ENCODE measurements at regions not wholly inside any gene's neighbourhood (a gene's known extent, or its start where the extent isn't known, plus 50 kb on each side); places are given as distances from the start of the nearest gene placed in this dataset.

- H3K4me1 Mint-ChIP-seq: no peaks in the 10 kb centered on the region
- H3K36me3 Mint-ChIP-seq: no peaks in the 10 kb centered on the region
- no peak overlapping the region for H3K4me3 Mint-ChIP-seq
- H3K9me3 Mint-ChIP-seq: no peaks in the 10 kb centered on the region
- peaks cover 5% of the 10 kb centered on the region for H3K27me3 Mint-ChIP-seq
- H3K27ac Mint-ChIP-seq: no peak overlapping the region
Measured at GRCh38 chr1:182185842-182186756, 124.6 kb upstream of the ZNF648 start.

- Mint-ChIP-seq H3K27ac (no peak overlapping the region), H3K36me3 (no peaks in the 10 kb centered on the region), H3K4me3 (no peak overlapping the region), H3K4me1 (no peaks in the 10 kb centered on the region), H3K9me3 (no peaks in the 10 kb centered on the region), H3K27me3 (peaks cover 5% of the 10 kb centered on the region)
Measured at GRCh38 chr1:182185136-182185535, 123.6 kb upstream of the ZNF648 start.

GRCh38 chr1:182183606-182184005 lies 122.1 kb upstream of the ZNF648 start:
- H3K27ac Mint-ChIP-seq: no peak overlapping the region

GRCh38 chr1:182182311-182182710 lies 120.8 kb upstream of the ZNF648 start:
- no peaks in the 10 kb centered on the region for H3K9me3 Mint-ChIP-seq
- peaks cover 5% of the 10 kb centered on the region for H3K27me3 Mint-ChIP-seq
- no peaks in the 10 kb centered on the region for H3K36me3 Mint-ChIP-seq
- H3K4me1 Mint-ChIP-seq: no peaks in the 10 kb centered on the region
- no peak overlapping the region for H3K4me3 Mint-ChIP-seq
- no peak overlapping the region for H3K27ac Mint-ChIP-seq

More at GRCh38 chr1:182183606-182184005, 122.1 kb upstream of the ZNF648 start:
- H3K4me3 Mint-ChIP-seq: no peak overlapping the region
- no peaks in the 10 kb centered on the region for H3K9me3 Mint-ChIP-seq
- H3K4me1 Mint-ChIP-seq: no peaks in the 10 kb centered on the region
- no peaks in the 10 kb centered on the region for H3K36me3 Mint-ChIP-seq
- H3K27me3 Mint-ChIP-seq: peaks cover 5% of the 10 kb centered on the region

GRCh38 chr1:182181167-182181572 lies 119.7 kb upstream of the ZNF648 start:
- no peak overlapping the region for H3K4me3 Mint-ChIP-seq
- H3K9me3 Mint-ChIP-seq: no peaks in the 10 kb centered on the region
- peaks cover 5% of the 10 kb centered on the region for H3K27me3 Mint-ChIP-seq
- H3K4me1 Mint-ChIP-seq: no peaks in the 10 kb centered on the region
- H3K36me3 Mint-ChIP-seq: no peaks in the 10 kb centered on the region
- no peak overlapping the region for H3K27ac Mint-ChIP-seq

- Mint-ChIP-seq H3K27ac (no peak overlapping the region), H3K4me3 (no peak overlapping the region), H3K36me3 (no peaks in the 10 kb centered on the region), H3K27me3 (no peaks in the 10 kb centered on the region), H3K9me3 (no peaks in the 10 kb centered on the region), H3K4me1 (no peaks in the 10 kb centered on the region)
Measured at GRCh38 chr1:182175361-182175931, 113.9 kb upstream of the ZNF648 start.

GRCh38 chr1:182174513-182174855 lies 113.0 kb upstream of the ZNF648 start:
- no peaks in the 10 kb centered on the region for H3K27me3 Mint-ChIP-seq
- H3K36me3 Mint-ChIP-seq: no peaks in the 10 kb centered on the region
- H3K27ac Mint-ChIP-seq: no peak overlapping the region
- no peaks in the 10 kb centered on the region for H3K4me1 Mint-ChIP-seq
- no peak overlapping the region for H3K4me3 Mint-ChIP-seq
- H3K9me3 Mint-ChIP-seq: no peaks in the 10 kb centered on the region

- no peaks in the 10 kb centered on the region for H3K36me3 Mint-ChIP-seq
- no peak overlapping the region for H3K27ac Mint-ChIP-seq
- H3K27me3 Mint-ChIP-seq: no peaks in the 10 kb centered on the region
- H3K4me3 Mint-ChIP-seq: no peak overlapping the region
- H3K9me3 Mint-ChIP-seq: no peaks in the 10 kb centered on the region
- H3K4me1 Mint-ChIP-seq: no peaks in the 10 kb centered on the region
Measured at GRCh38 chr1:182173808-182174512, 112.4 kb upstream of the ZNF648 start.

- Mint-ChIP-seq H3K36me3 (no peaks in the 10 kb centered on the region), H3K4me3 (no peak overlapping the region), H3K27ac (no peak overlapping the region), H3K9me3 (no peaks in the 10 kb centered on the region), H3K4me1 (no peaks in the 10 kb centered on the region), H3K27me3 (no peaks in the 10 kb centered on the region)
Measured at GRCh38 chr1:182172699-182173098, 111.2 kb upstream of the ZNF648 start.

GRCh38 chr1:182170891-182171461 lies 109.5 kb upstream of the ZNF648 start:
- Mint-ChIP-seq H3K27me3 (no peaks in the 10 kb centered on the region), H3K27ac (no peak overlapping the region), H3K36me3 (no peaks in the 10 kb centered on the region), H3K9me3 (no peaks in the 10 kb centered on the region), H3K4me3 (no peak overlapping the region), H3K4me1 (no peaks in the 10 kb centered on the region)

GRCh38 chr1:182169203-182169602 lies 107.7 kb upstream of the ZNF648 start:
- no peaks in the 10 kb centered on the region for H3K27me3 Mint-ChIP-seq
- no peaks in the 10 kb centered on the region for H3K9me3 Mint-ChIP-seq
- H3K4me3 Mint-ChIP-seq: no peak overlapping the region
- H3K4me1 Mint-ChIP-seq: no peaks in the 10 kb centered on the region
- H3K36me3 Mint-ChIP-seq: no peaks in the 10 kb centered on the region
- H3K27ac Mint-ChIP-seq: no peak overlapping the region

- Mint-ChIP-seq H3K4me3 (no peak overlapping the region), H3K36me3 (peaks cover 1% of the 10 kb centered on the region), H3K4me1 (no peaks in the 10 kb centered on the region), H3K27me3 (no peaks in the 10 kb centered on the region), H3K9me3 (no peaks in the 10 kb centered on the region), H3K27ac (no peak overlapping the region)
Measured at GRCh38 chr1:182166750-182167149, 105.2 kb upstream of the ZNF648 start.

GRCh38 chr1:182166321-182166720 lies 104.8 kb upstream of the ZNF648 start:
- peaks cover 1% of the 10 kb centered on the region for H3K36me3 Mint-ChIP-seq
- H3K27ac Mint-ChIP-seq: no peak overlapping the region
- H3K4me1 Mint-ChIP-seq: no peaks in the 10 kb centered on the region
- H3K9me3 Mint-ChIP-seq: no peaks in the 10 kb centered on the region
- no peaks in the 10 kb centered on the region for H3K27me3 Mint-ChIP-seq
- no peak overlapping the region for H3K4me3 Mint-ChIP-seq

GRCh38 chr1:182164273-182164672 lies 102.8 kb upstream of the ZNF648 start:
- Mint-ChIP-seq H3K4me1 (no peaks in the 10 kb centered on the region), H3K36me3 (peaks cover 3% of the 10 kb centered on the region), H3K27me3 (no peaks in the 10 kb centered on the region), H3K4me3 (no peak overlapping the region), H3K27ac (no peak overlapping the region), H3K9me3 (peaks cover 5% of the 10 kb centered on the region)

GRCh38 chr1:182163821-182164223 lies 102.3 kb upstream of the ZNF648 start:
- no peak overlapping the region for H3K4me3 Mint-ChIP-seq
- no peaks in the 10 kb centered on the region for H3K27me3 Mint-ChIP-seq
- H3K4me1 Mint-ChIP-seq: no peaks in the 10 kb centered on the region
- H3K36me3 Mint-ChIP-seq: peaks cover 3% of the 10 kb centered on the region
- no peak overlapping the region for H3K27ac Mint-ChIP-seq
- peaks cover 7% of the 10 kb centered on the region for H3K9me3 Mint-ChIP-seq

- Mint-ChIP-seq H3K9me3 (peaks cover 16% of the 10 kb centered on the region), H3K27ac (no peak overlapping the region), H3K36me3 (peaks cover 4% of the 10 kb centered on the region), H3K27me3 (peaks cover 3% of the 10 kb centered on the region), H3K4me3 (no peak overlapping the region), H3K4me1 (no peaks in the 10 kb centered on the region)
Measured at GRCh38 chr1:182159443-182159842, 97.9 kb upstream of the ZNF648 start.

All from activated naive CD4-positive, alpha-beta T cell treated with anti-CD3 and anti-CD28 coated beads, Interleukin-2, amount 50 U/mL, for 24 hours (primary cell).